ENCODE measurements at regions not wholly inside any gene's neighbourhood (a gene's known extent, or its start where the extent isn't known, plus 50 kb on each side); places are given as distances from the start of the nearest gene placed in this dataset.

Small RNA genes lying in the stretch of these regions (small RNA-seq; reads per million reads assigned to genes)
- 0 reads per million in 3 experiments for gene AC114501.1 (ENCODE audit: insufficient read length in 3 of 3, low read depth in 3 of 3, low replicate concordance in 1 of 3)
- gene RNU6-912P (ENCODE audit: insufficient read length in 3 of 3, low read depth in 3 of 3, low replicate concordance in 1 of 3), result 0 reads per million in 3 experiments
- gene SNORA15B-2 (ENCODE audit: insufficient read length in 3 of 3, low read depth in 3 of 3, low replicate concordance in 1 of 3), result 0 reads per million in 3 experiments
- gene SNORA22 (ENCODE audit: insufficient read length in 3 of 3, low read depth in 3 of 3, low replicate concordance in 1 of 3), result 0 reads per million in 3 experiments

All from keratinocyte (primary cell).